DOHH2 (cell line): ENCODE measurements at regions not wholly inside any gene's neighbourhood (a gene's known extent, or its start where the extent isn't known, plus 50 kb on each side); places are given as distances from the start of the nearest gene placed in this dataset.

ENCODE experiments used
- H3F3A ChIP-seq: fragments of 200-600 bp; sonication (generic), shearing (Covaris generic); 2 replicates; pipeline ENCODE4 v1.6.0; 2016; ENCODE audit warnings: antibody characterized with exemption, mild to moderate bottlenecking; ENCODE audit not compliant: control insufficient read depth, insufficient read depth
- H3K27ac ChIP-seq: fragments of 200-600 bp; sonication (generic); 2 replicates; pipeline ENCODE4 v1.5.1; 2014; ENCODE audit warnings: low read depth, mild to moderate bottlenecking, low read length, moderate library complexity
- H3K27me3 ChIP-seq: fragments of 200-600 bp; sonication (generic); 2 replicates; pipeline ENCODE4 v1.6.1; 2014; ENCODE audit warnings: mild to moderate bottlenecking, low read length, mixed read lengths; ENCODE audit not compliant: control insufficient read depth
- H3K36me3 ChIP-seq: fragments of 200-600 bp; sonication (generic); 2 replicates; pipeline ENCODE4 v1.6.1; 2014; ENCODE audit warnings: mild to moderate bottlenecking, low read length, moderate library complexity, mixed read lengths; ENCODE audit not compliant: control insufficient read depth
- H3K4me1 ChIP-seq: fragments of 200-600 bp; sonication (generic); 2 replicates; pipeline ENCODE4 v1.6.1; 2014; ENCODE audit warnings: mild to moderate bottlenecking, low read length, mixed read lengths; ENCODE audit not compliant: control insufficient read depth
- H3K4me2 ChIP-seq: fragments of 200-600 bp; sonication (generic); 2 replicates; pipeline ENCODE4 v1.6.0; 2014; ENCODE audit warnings: mild to moderate bottlenecking, low read length, moderate library complexity
- H3K4me3 ChIP-seq: fragments of 200-600 bp; sonication (generic); 2 replicates; pipeline ENCODE4 v1.5.1; 2014; ENCODE audit warnings: mild to moderate bottlenecking, low read length, mixed read lengths
- H3K79me2 ChIP-seq: fragments of 200-600 bp; sonication (generic); 2 replicates; pipeline ENCODE4 v1.6.1; 2014; ENCODE audit warnings: mild to moderate bottlenecking, low read length, mixed read lengths; ENCODE audit not compliant: control insufficient read depth
- H3K9me2 ChIP-seq: fragments of 200-600 bp; sonication (generic); replicated peaks from 2 replicates; pipeline ENCODE4 v1.6.1; 2014; ENCODE audit warnings: mild to moderate bottlenecking, low read length, mixed read lengths; ENCODE audit not compliant: control insufficient read depth
- H3K9me3 ChIP-seq: fragments of 200-600 bp; sonication (generic); 2 replicates; pipeline ENCODE4 v1.6.1; 2014; ENCODE audit warnings: antibody characterized with exemption, low read length, mixed read lengths; ENCODE audit not compliant: control insufficient read depth, insufficient read depth
- H4K20me1 ChIP-seq: fragments of 200-600 bp; sonication (generic); 2 replicates; pipeline ENCODE4 v1.6.0; 2014; ENCODE audit warnings: low read depth, mild to moderate bottlenecking, antibody characterized with exemption, low read length, moderate library complexity; ENCODE audit not compliant: control insufficient read depth, insufficient read depth
- EZH2phosphoT487 ChIP-seq: fragments of 200-600 bp; sonication (generic); IDR thresholded peaks from 2 replicates; pipeline ENCODE4 v1.6.1; 2017; ENCODE audit warnings: borderline replicate concordance, mild to moderate bottlenecking, antibody characterized with exemption, low read length, moderate library complexity, mixed read lengths
- TF ChIP-seq, protein P1 (sequence below): fragments of 200-600 bp; sonication (generic); IDR thresholded peaks from one replicate; pipeline ENCODE4 v1.5.1; 2014; ENCODE audit warnings: antibody characterized with exemption, mild to moderate bottlenecking, low read depth, low read length; ENCODE audit not compliant: poor library complexity, severe bottlenecking

DNA sequence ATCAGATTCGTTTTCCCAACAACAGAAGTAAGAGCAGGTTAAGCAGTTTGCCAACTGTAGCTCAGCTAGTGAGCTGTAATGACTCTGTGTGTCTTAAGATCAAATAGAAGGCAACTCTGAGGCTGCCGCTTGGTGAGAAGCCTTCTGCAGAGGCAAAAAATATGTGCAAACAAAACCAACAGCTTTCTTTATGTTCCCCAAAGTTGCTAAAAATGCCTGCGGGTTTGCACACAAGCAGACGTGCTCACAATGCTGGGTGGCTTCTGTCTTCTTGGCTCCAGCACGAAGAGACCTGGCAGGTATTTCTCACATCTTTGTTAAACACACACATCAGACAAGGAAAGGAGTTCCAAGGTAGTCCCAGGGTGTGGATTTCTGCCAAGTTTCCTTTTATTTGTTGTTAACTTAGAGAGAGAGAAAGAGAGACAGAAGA lies 158.9 kb upstream of the JUN start:
- Histone ChIP-seq H3K79me2 (no peaks in the 10 kb centered on the region), H3K27me3 (peaks cover 5% of the 10 kb centered on the region; the same call in 1 of the 2 replicates), H4K20me1 (no peaks in the 10 kb centered on the region), H3F3A (no peaks in the 10 kb centered on the region), H3K4me2 (no peak overlapping the region), H3K4me1 (no peaks in the 10 kb centered on the region), H3K36me3 (no peaks in the 10 kb centered on the region), H3K9me2 (no peaks in the 10 kb centered on the region), H3K4me3 (no peak overlapping the region), H3K27ac (no peak overlapping the region), H3K9me3 (no peaks in the 10 kb centered on the region)
- TF ChIP-seq, protein P1, sequence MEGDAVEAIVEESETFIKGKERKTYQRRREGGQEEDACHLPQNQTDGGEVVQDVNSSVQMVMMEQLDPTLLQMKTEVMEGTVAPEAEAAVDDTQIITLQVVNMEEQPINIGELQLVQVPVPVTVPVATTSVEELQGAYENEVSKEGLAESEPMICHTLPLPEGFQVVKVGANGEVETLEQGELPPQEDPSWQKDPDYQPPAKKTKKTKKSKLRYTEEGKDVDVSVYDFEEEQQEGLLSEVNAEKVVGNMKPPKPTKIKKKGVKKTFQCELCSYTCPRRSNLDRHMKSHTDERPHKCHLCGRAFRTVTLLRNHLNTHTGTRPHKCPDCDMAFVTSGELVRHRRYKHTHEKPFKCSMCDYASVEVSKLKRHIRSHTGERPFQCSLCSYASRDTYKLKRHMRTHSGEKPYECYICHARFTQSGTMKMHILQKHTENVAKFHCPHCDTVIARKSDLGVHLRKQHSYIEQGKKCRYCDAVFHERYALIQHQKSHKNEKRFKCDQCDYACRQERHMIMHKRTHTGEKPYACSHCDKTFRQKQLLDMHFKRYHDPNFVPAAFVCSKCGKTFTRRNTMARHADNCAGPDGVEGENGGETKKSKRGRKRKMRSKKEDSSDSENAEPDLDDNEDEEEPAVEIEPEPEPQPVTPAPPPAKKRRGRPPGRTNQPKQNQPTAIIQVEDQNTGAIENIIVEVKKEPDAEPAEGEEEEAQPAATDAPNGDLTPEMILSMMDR: no peak
- no peak for TF ChIP-seq EZH2phosphoT487

DNA sequence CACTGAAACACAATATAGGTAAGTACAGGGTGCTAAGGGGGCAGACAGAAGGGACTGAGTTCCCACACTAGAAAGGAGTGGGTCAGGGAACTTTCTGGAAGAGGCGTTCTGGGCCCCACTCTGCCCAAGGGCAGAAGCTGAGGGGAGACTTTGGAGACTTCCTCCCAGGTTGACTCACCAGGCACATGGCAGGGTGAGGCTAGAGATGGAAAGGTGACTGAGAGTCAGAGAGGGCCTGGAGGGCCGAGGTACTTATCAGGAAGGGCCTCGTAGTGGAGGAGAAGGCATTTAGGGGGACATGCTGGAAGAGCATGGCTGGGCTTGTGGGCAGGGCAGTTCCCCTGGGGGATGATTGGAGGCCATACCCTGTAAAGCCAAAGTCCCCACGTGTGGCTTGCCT lies 159.9 kb upstream of the JUN start:
- Histone ChIP-seq H3K4me2 (no peak overlapping the region), H3K79me2 (no peaks in the 10 kb centered on the region), H3K9me3 (no peaks in the 10 kb centered on the region), H3F3A (no peaks in the 10 kb centered on the region), H3K4me1 (no peaks in the 10 kb centered on the region), H3K9me2 (no peaks in the 10 kb centered on the region), H3K36me3 (no peaks in the 10 kb centered on the region), H3K27me3 (peaks cover 5% of the 10 kb centered on the region; the same call in 1 of the 2 replicates), H3K4me3 (no peak overlapping the region), H3K27ac (no peak overlapping the region), H4K20me1 (no peaks in the 10 kb centered on the region)
- TF ChIP-seq EZH2phosphoT487: no peak
- TF ChIP-seq, protein P1: no peak

DNA sequence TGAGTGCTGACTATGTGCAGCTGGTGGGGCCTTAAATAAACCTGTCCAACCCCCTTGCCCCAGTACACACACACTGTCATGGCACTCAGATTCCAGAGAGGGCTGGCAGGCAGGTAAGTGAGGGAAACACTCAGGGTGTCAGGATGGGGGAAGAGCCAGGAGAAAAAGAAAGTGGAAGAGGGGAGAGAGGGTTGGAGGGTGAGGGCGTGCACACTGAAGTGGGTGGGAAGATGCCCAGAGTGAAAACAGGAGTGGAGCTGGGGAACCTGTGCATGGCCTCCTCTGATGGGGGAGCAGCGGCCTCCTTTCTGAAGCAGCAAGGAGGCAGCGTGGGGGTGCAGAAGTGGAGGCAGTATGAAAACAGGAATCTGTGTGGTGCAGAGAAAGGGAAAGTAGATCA lies 160.6 kb upstream of the JUN start:
- Histone ChIP-seq H3K4me1 (no peaks in the 10 kb centered on the region), H3K4me3 (no peak overlapping the region), H3F3A (no peaks in the 10 kb centered on the region), H3K27ac (no peak overlapping the region), H3K36me3 (no peaks in the 10 kb centered on the region), H3K9me3 (no peaks in the 10 kb centered on the region), H3K27me3 (peaks cover 5% of the 10 kb centered on the region; the same call in 1 of the 2 replicates), H3K9me2 (no peaks in the 10 kb centered on the region), H3K4me2 (no peak overlapping the region), H4K20me1 (no peaks in the 10 kb centered on the region), H3K79me2 (no peaks in the 10 kb centered on the region)
- TF ChIP-seq, protein P1: no peak
- no peak for TF ChIP-seq EZH2phosphoT487
